ENCODE measurements at regions not wholly inside any gene's neighbourhood (a gene's known extent, or its start where the extent isn't known, plus 50 kb on each side); places are given as distances from the start of the nearest gene placed in this dataset.

- DNase-seq (no peak), ATAC-seq (replicated peaks in 1 of 4) (no peak)
- peaks cover 8 to 11% of the 10 kb centered on the region in 2 donors for H3K27me3 Mint-ChIP-seq
- POLR2A ChIA-PET = no interaction called here
- H3K4me1 ChIP-seq (ENCODE audit: control insufficient read depth in 1 of 2, extremely low read depth in 1 of 2, insufficient read depth in 2 of 2, low read length in 2 of 2) = peaks cover 0 to 4% of the 10 kb centered on the region in 2 experiments
- no peak overlapping the region for H3K27ac Mint-ChIP-seq
- H3K36me3 Mint-ChIP-seq = no peaks in the 10 kb centered on the region
- H3K36me3 ChIP-seq (ENCODE audit: control insufficient read depth in 2 of 2, extremely low read depth in 1 of 2, insufficient read depth in 1 of 2, low read length in 1 of 2) = no peaks in the 10 kb centered on the region
- no peaks in the 10 kb centered on the region for H3K9me3 Mint-ChIP-seq
- CTCF ChIA-PET = no interaction called here
- H3K4me3 ChIP-seq (ENCODE audit: control insufficient read depth in 1 of 2, extremely low read depth in 1 of 2, low read length in 1 of 2) = no peak overlapping the region
- H3K9me3 ChIP-seq = no peaks in the 10 kb centered on the region
- peaks cover 0 to 12% of the 10 kb centered on the region in 2 experiments for H3K27me3 ChIP-seq (replicated peaks in 1 of 2; ENCODE audit: control insufficient read depth in 2 of 2, extremely low read depth in 1 of 2, insufficient read depth in 2 of 2, low read length in 1 of 2)
- no peak overlapping the region for H3K4me3 Mint-ChIP-seq
- H3K4me1 Mint-ChIP-seq = peaks cover 0 to 2% (median 0%) of the 10 kb centered on the region in 3 donors
- no peak overlapping the region for H3K27ac ChIP-seq (ENCODE audit: low read length)
- WGBS (ENCODE audit: insufficient coverage) = 78% methylated on average over 3 of the region's 5 CpGs
Observed at GRCh38 chr10:78893217-78893616, 175.5 kb upstream of the ZMIZ1 start.

- no peaks in the 10 kb centered on the region for H3K9me3 Mint-ChIP-seq
- no peaks in the 10 kb centered on the region for H3K9me3 ChIP-seq
- DNase-seq (no peak), ATAC-seq (replicated peaks in 1 of 4) (no peak)
- no peak overlapping the region for H3K4me3 Mint-ChIP-seq
- H3K4me1 ChIP-seq (ENCODE audit: control insufficient read depth in 1 of 2, extremely low read depth in 1 of 2, insufficient read depth in 2 of 2, low read length in 2 of 2) = peaks cover 0 to 4% of the 10 kb centered on the region in 2 experiments
- peaks cover 0 to 2% (median 0%) of the 10 kb centered on the region in 3 donors for H3K4me1 Mint-ChIP-seq
- H3K27ac ChIP-seq (ENCODE audit: low read length) = no peak overlapping the region
- no peaks in the 10 kb centered on the region for H3K36me3 Mint-ChIP-seq
- no peak overlapping the region for H3K4me3 ChIP-seq (ENCODE audit: control insufficient read depth in 1 of 2, extremely low read depth in 1 of 2, low read length in 1 of 2)
- POLR2A ChIA-PET = no interaction called here
- 83% methylated on average over 10 of the region's 12 CpGs for WGBS (ENCODE audit: insufficient coverage)
- H3K27me3 Mint-ChIP-seq = peaks cover under 1 to 8% of the 10 kb centered on the region in 2 donors
- peaks cover 0 to 8% of the 10 kb centered on the region in 2 experiments for H3K27me3 ChIP-seq (replicated peaks in 1 of 2; ENCODE audit: control insufficient read depth in 2 of 2, extremely low read depth in 1 of 2, insufficient read depth in 2 of 2, low read length in 1 of 2)
- H3K27ac Mint-ChIP-seq = no peak overlapping the region
- CTCF ChIA-PET = no interaction called here
- H3K36me3 ChIP-seq (ENCODE audit: control insufficient read depth in 2 of 2, extremely low read depth in 1 of 2, insufficient read depth in 1 of 2, low read length in 1 of 2) = no peaks in the 10 kb centered on the region
Observed at GRCh38 chr10:78894089-78894840, 174.5 kb upstream of the ZMIZ1 start.

GRCh38 chr10:78894841-78895195, 173.9 kb upstream of the ZMIZ1 start:
- no peak overlapping the region for H3K4me3 ChIP-seq (ENCODE audit: control insufficient read depth in 1 of 2, extremely low read depth in 1 of 2, low read length in 1 of 2)
- H3K27ac Mint-ChIP-seq = no peak overlapping the region
- DNase-seq (no peak), ATAC-seq (replicated peaks in 1 of 4) (no peak)
- H3K36me3 ChIP-seq (ENCODE audit: control insufficient read depth in 2 of 2, extremely low read depth in 1 of 2, insufficient read depth in 1 of 2, low read length in 1 of 2) = no peaks in the 10 kb centered on the region
- 85% methylated on average over 2 of the region's 3 CpGs for WGBS (ENCODE audit: insufficient coverage)
- H3K36me3 Mint-ChIP-seq = no peaks in the 10 kb centered on the region
- no peak overlapping the region for H3K27ac ChIP-seq (ENCODE audit: low read length)
- peaks cover 0 to 8% of the 10 kb centered on the region in 2 donors for H3K27me3 Mint-ChIP-seq
- H3K9me3 ChIP-seq = no peaks in the 10 kb centered on the region
- H3K4me1 Mint-ChIP-seq = peaks cover 0 to 2% (median 0%) of the 10 kb centered on the region in 3 donors
- ChIA-PET POLR2A (no interaction called here), CTCF (no interaction called here)
- peaks cover 0 to 8% of the 10 kb centered on the region in 2 experiments for H3K27me3 ChIP-seq (replicated peaks in 1 of 2; ENCODE audit: control insufficient read depth in 2 of 2, extremely low read depth in 1 of 2, insufficient read depth in 2 of 2, low read length in 1 of 2)
- H3K4me1 ChIP-seq (ENCODE audit: control insufficient read depth in 1 of 2, extremely low read depth in 1 of 2, insufficient read depth in 2 of 2, low read length in 2 of 2) = peaks cover 0 to 4% of the 10 kb centered on the region in 2 experiments
- H3K4me3 Mint-ChIP-seq = no peak overlapping the region
- H3K9me3 Mint-ChIP-seq = no peaks in the 10 kb centered on the region

- H3K27me3 ChIP-seq (replicated peaks in 1 of 2; ENCODE audit: control insufficient read depth in 2 of 2, extremely low read depth in 1 of 2, insufficient read depth in 2 of 2, low read length in 1 of 2) = peaks cover 0 to 8% of the 10 kb centered on the region in 2 experiments
- no peak overlapping the region for H3K4me3 ChIP-seq (ENCODE audit: control insufficient read depth in 1 of 2, extremely low read depth in 1 of 2, low read length in 1 of 2)
- Mint-ChIP-seq H3K36me3 (no peaks in the 10 kb centered on the region), H3K9me3 (no peaks in the 10 kb centered on the region), H3K4me3 (no peak overlapping the region), H3K27me3 (peaks cover 0 to 7% of the 10 kb centered on the region in 2 donors), H3K4me1 (peaks cover 0 to 2% (median 0%) of the 10 kb centered on the region in 3 donors), H3K27ac (no peak overlapping the region)
- H3K27ac ChIP-seq (ENCODE audit: low read length) = no peak overlapping the region
- DNase-seq (no peak), ATAC-seq (replicated peaks in 1 of 4) (no peak)
- 92% methylated on average over 5 of the region's 8 CpGs for WGBS (ENCODE audit: insufficient coverage)
- H3K4me1 ChIP-seq (ENCODE audit: control insufficient read depth in 1 of 2, extremely low read depth in 1 of 2, insufficient read depth in 2 of 2, low read length in 2 of 2) = peaks cover 0 to 4% of the 10 kb centered on the region in 2 experiments
- no peaks in the 10 kb centered on the region for H3K9me3 ChIP-seq
- no peaks in the 10 kb centered on the region for H3K36me3 ChIP-seq (ENCODE audit: control insufficient read depth in 2 of 2, extremely low read depth in 1 of 2, insufficient read depth in 1 of 2, low read length in 1 of 2)
- ChIA-PET CTCF (no interaction called here), POLR2A (no interaction called here)
Observed at GRCh38 chr10:78895469-78895868, 173.3 kb upstream of the ZMIZ1 start.

- H3K27ac Mint-ChIP-seq = no peak overlapping the region
- H3K27me3 ChIP-seq (replicated peaks in 1 of 2; ENCODE audit: control insufficient read depth in 2 of 2, extremely low read depth in 1 of 2, insufficient read depth in 2 of 2, low read length in 1 of 2) = peaks cover 0 to 8% of the 10 kb centered on the region in 2 experiments
- H3K4me1 Mint-ChIP-seq = peaks cover 0 to 2% (median 0%) of the 10 kb centered on the region in 3 donors
- ChIA-PET POLR2A (no interaction called here), CTCF (no interaction called here)
- H3K4me3 Mint-ChIP-seq = no peak overlapping the region
- no peak overlapping the region for H3K27ac ChIP-seq (ENCODE audit: low read length)
- peaks cover 0 to 4% of the 10 kb centered on the region in 2 experiments for H3K4me1 ChIP-seq (ENCODE audit: control insufficient read depth in 1 of 2, extremely low read depth in 1 of 2, insufficient read depth in 2 of 2, low read length in 2 of 2)
- no peaks in the 10 kb centered on the region for H3K9me3 Mint-ChIP-seq
- ATAC-seq (replicated peaks in 1 of 4) (no peak), DNase-seq (no peak)
- H3K27me3 Mint-ChIP-seq = peaks cover 0 to 3% of the 10 kb centered on the region in 2 donors
- no peak overlapping the region for H3K4me3 ChIP-seq (ENCODE audit: control insufficient read depth in 1 of 2, extremely low read depth in 1 of 2, low read length in 1 of 2)
- H3K36me3 ChIP-seq (ENCODE audit: control insufficient read depth in 2 of 2, extremely low read depth in 1 of 2, insufficient read depth in 1 of 2, low read length in 1 of 2) = no peaks in the 10 kb centered on the region
- no peaks in the 10 kb centered on the region for H3K36me3 Mint-ChIP-seq
- 88% methylated on average over 7 of the region's 12 CpGs for WGBS (ENCODE audit: insufficient coverage)
- no peaks in the 10 kb centered on the region for H3K9me3 ChIP-seq
Observed at GRCh38 chr10:78896159-78896928, 172.4 kb upstream of the ZMIZ1 start.

GRCh38 chr10:78898341-78899097, 170.2 kb upstream of the ZMIZ1 start:
- no peak for DNase-seq
- H3K9me3 Mint-ChIP-seq = no peaks in the 10 kb centered on the region
- ChIA-PET POLR2A (interaction anchor here in 1 of 2 donors (0.6 kb wide), 1 partner anchor 107 kb away, joined by 7 read pairs; no protein-coding TSS in a partner anchor), CTCF (no interaction called here)
- H3K4me1 Mint-ChIP-seq = no peaks in the 10 kb centered on the region
- no peaks in the 10 kb centered on the region for H3K27me3 Mint-ChIP-seq
- H3K4me3 ChIP-seq (ENCODE audit: control insufficient read depth in 1 of 2, extremely low read depth in 1 of 2, low read length in 1 of 2) = no peak overlapping the region
- H3K36me3 Mint-ChIP-seq = no peaks in the 10 kb centered on the region
- H3K4me1 ChIP-seq (ENCODE audit: control insufficient read depth in 1 of 2, extremely low read depth in 1 of 2, insufficient read depth in 2 of 2, low read length in 2 of 2) = no peaks in the 10 kb centered on the region
- peaks cover 0 to 4% of the 10 kb centered on the region in 2 experiments for H3K27me3 ChIP-seq (replicated peaks in 1 of 2; ENCODE audit: control insufficient read depth in 2 of 2, extremely low read depth in 1 of 2, insufficient read depth in 2 of 2, low read length in 1 of 2)
- no peak overlapping the region for H3K27ac ChIP-seq (ENCODE audit: low read length)
- H3K9me3 ChIP-seq = no peaks in the 10 kb centered on the region
- no peaks in the 10 kb centered on the region for H3K36me3 ChIP-seq (ENCODE audit: control insufficient read depth in 2 of 2, extremely low read depth in 1 of 2, insufficient read depth in 1 of 2, low read length in 1 of 2)
- H3K27ac Mint-ChIP-seq = no peak overlapping the region
- H3K4me3 Mint-ChIP-seq = no peak overlapping the region
- WGBS (ENCODE audit: insufficient coverage) = 76% methylated on average over 4 of the region's 13 CpGs
- no peak for ATAC-seq (replicated peaks in 1 of 4)

Measured in T-cell (primary cell).